ENCODE measurements at regions not wholly inside any gene's neighbourhood (a gene's known extent, or its start where the extent isn't known, plus 50 kb on each side); places are given as distances from the start of the nearest gene placed in this dataset.

DNA sequence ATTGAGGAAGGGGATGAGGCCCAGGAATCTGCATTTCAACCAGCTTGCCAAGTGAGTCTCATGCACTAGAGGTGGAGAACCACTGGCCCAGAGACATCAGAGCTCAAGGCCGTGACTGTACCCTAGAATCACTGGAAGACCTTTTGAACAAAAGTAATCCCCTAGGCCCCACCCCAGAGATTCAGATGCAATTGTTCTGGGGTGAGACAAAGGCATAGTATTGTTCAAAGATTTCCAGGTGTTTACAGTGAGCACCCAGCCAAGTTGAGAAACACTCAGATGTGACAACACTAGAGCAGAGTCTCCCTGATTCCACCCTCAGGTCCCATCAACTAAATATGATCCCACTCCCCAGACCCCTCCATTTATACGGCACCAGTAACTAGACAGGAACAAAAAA lies 290.3 kb upstream of the TLE3 start:
- TF ChIP-seq, protein P1, sequence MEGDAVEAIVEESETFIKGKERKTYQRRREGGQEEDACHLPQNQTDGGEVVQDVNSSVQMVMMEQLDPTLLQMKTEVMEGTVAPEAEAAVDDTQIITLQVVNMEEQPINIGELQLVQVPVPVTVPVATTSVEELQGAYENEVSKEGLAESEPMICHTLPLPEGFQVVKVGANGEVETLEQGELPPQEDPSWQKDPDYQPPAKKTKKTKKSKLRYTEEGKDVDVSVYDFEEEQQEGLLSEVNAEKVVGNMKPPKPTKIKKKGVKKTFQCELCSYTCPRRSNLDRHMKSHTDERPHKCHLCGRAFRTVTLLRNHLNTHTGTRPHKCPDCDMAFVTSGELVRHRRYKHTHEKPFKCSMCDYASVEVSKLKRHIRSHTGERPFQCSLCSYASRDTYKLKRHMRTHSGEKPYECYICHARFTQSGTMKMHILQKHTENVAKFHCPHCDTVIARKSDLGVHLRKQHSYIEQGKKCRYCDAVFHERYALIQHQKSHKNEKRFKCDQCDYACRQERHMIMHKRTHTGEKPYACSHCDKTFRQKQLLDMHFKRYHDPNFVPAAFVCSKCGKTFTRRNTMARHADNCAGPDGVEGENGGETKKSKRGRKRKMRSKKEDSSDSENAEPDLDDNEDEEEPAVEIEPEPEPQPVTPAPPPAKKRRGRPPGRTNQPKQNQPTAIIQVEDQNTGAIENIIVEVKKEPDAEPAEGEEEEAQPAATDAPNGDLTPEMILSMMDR (IDR thresholded peaks at IDR 0.05): no peak
- no peak for TF ChIP-seq POLR2A (IDR thresholded peaks at IDR 0.05)

All from heart left ventricle (tissue), 13 donors.